Activated naive CD8-positive, alpha-beta T cell treated with anti-CD3 and anti-CD28 coated beads, Interleukin-2, amount 50 U/mL, for 24 hours (primary cell): ENCODE measurements at regions not wholly inside any gene's neighbourhood (a gene's known extent, or its start where the extent isn't known, plus 50 kb on each side); places are given as distances from the start of the nearest gene placed in this dataset.
"Not testable (repeated sequence)": the region's sequence is repeated elsewhere in the genome, so short reads cannot be mapped to it uniquely, and the experiment has no call there.

ENCODE experiments used
- ATAC-seq: fragments of 150-1000 bp; cut with Tn5 transposase; one replicate; pipeline ENCODE4 v1.10.0; 2021
- DNase-seq: peaks from one replicate; pipeline ENCODE4 v3.0.0; 2021
- H3K27ac Mint-ChIP-seq: one replicate; pipeline ENCODE4 v1.8.0; 2021; ENCODE audit warnings: mild to moderate bottlenecking, mixed read lengths
- H3K27me3 Mint-ChIP-seq: one replicate; pipeline ENCODE4 v1.8.0; 2021; ENCODE audit warnings: mixed read lengths
- H3K36me3 Mint-ChIP-seq: one replicate; pipeline ENCODE4 v1.8.0; 2021; ENCODE audit warnings: low read depth, mixed read lengths
- H3K4me1 Mint-ChIP-seq: one replicate; pipeline ENCODE4 v1.8.0; 2021; ENCODE audit warnings: mixed read lengths
- H3K4me3 Mint-ChIP-seq: one replicate; pipeline ENCODE4 v1.8.0; 2021; ENCODE audit warnings: mild to moderate bottlenecking, moderate library complexity, mixed read lengths
- H3K9me3 Mint-ChIP-seq: one replicate; pipeline ENCODE4 v1.8.0; 2021; ENCODE audit warnings: mixed read lengths

DNA sequence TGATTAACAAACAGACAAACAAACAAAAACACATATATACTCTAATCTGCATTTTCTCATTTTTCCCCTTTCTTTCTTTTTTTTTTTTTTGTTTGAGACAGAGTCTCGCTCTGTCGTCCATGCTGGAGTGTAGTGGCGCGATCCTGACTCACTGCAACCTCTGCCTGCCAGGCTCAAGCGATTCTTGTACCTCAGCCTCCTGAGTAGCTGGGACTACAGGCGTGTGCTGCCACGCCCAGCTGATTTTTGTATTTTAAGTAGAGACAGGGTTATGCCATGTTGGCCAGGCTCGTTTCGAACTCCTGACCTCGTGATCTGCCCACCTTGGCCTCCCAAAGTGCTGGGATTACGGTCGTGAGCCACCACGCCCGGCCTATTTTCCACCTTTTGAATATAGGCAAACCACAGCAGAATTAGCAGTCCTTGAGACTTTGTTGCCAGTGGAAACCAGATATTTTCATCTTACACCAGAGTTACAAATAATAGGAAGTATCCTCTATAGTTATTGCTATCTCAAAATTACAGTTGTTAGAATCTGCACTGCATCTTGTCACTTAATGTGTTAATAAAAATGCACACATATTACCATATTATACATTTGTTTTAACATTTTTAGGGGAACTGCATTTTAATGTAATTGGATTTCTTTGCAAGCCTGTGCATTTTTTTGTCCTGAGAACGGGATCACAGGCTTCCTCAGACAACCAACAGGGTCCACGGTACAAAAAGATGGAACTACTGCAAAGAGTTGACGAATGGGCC is 208.2 kb upstream of the ZNF217 start:
- no peaks in the 10 kb centered on the region for H3K4me1 Mint-ChIP-seq
- ATAC-seq (no peak), DNase-seq (no peak)
- no peaks in the 10 kb centered on the region for H3K9me3 Mint-ChIP-seq
- no peak overlapping the region for H3K4me3 Mint-ChIP-seq
- no peaks in the 10 kb centered on the region for H3K27me3 Mint-ChIP-seq
- H3K36me3 Mint-ChIP-seq = no peaks in the 10 kb centered on the region
- no peak overlapping the region for H3K27ac Mint-ChIP-seq

DNA sequence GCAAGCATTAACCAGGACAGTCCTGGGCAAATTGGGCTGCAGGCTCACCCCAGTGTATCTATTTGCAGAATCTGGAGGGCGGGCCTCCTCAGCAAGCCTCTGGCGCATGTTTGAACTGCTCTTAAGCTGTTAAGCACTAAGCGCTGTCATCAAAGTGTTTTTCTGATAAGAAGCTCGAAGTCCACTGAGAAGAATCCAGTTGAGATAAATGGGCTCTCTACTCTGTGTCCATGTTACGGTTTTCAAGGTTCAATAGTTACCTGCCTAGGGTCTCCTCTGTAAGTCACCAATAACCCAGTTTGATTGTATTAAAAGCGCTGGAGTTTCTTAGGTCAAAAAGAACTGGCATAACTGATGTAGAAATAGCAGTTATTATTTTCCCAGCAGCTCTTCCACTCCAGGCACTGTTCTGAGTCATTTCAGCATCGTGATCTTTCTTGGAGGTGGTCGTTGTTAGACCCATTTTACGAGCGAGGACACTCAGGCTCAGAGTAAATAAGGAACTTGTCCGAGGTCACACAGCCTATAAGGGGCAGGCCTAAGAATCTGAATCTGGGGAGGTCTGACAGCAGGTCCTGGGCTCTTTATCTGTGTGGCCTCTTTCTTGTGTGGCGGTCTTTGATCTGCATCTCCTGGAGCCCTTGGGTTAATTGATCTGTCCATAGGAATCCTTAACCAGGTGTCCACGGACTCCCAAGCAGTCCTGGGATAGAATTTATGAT is 207.4 kb upstream of the ZNF217 start:
- Mint-ChIP-seq H3K27me3 (no peaks in the 10 kb centered on the region), H3K9me3 (no peaks in the 10 kb centered on the region), H3K27ac (no peak overlapping the region), H3K36me3 (no peaks in the 10 kb centered on the region), H3K4me1 (no peaks in the 10 kb centered on the region), H3K4me3 (no peak overlapping the region)
- DNase-seq (no peak), ATAC-seq (no peak)

DNA sequence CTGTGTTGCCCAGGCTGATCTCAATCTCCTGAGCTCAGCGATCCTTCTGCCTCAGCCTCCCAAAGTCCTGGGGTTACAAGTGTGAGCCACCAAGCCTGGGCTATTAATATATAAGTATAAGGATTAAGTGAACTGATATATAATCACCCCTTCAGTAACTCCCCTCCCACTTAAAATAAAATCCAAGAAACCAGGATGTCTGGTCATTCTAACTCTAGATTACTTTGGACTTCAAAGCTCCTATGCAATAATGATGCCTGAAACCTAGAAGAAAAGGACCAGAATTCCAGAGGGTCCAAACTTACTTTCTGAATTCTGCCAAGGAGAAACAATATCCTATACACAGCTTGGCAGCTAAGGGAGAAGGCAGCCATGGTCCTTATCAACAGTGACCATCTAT is 206.8 kb upstream of the ZNF217 start:
- H3K27me3 Mint-ChIP-seq = no peaks in the 10 kb centered on the region
- H3K4me3 Mint-ChIP-seq = no peak overlapping the region
- H3K36me3 Mint-ChIP-seq = no peaks in the 10 kb centered on the region
- no peak for ATAC-seq
- no peaks in the 10 kb centered on the region for H3K4me1 Mint-ChIP-seq
- DNase-seq = no peak
- no peak overlapping the region for H3K27ac Mint-ChIP-seq
- H3K9me3 Mint-ChIP-seq = no peaks in the 10 kb centered on the region

- H3K27ac Mint-ChIP-seq = no peak overlapping the region
Measured at GRCh38 chr20:53797085-53797484, 203.4 kb upstream of the ZNF217 start.

DNA sequence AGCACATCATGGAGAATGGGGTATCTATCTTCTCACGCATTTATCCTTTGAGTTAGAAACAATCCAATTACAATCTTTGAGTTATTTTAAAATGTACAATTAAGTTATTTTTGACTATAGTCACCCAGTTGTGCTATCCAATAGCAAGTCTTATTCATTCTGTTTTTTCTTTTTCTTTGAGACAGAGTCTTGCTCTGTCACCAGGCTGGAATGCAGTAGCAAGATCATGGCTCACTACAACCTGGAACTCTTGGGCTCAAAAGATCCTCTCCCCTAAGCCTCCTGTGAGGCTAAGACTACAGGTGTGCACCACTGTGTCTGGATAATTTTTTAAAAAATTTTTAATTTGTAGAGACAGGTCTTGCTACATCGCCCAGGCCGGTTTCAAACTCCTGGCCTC is 201.5 kb upstream of the ZNF217 start:
- ATAC-seq (no peak), DNase-seq (no peak)
- no peaks in the 10 kb centered on the region for H3K36me3 Mint-ChIP-seq
- H3K27me3 Mint-ChIP-seq = no peaks in the 10 kb centered on the region
- no peak overlapping the region for H3K27ac Mint-ChIP-seq
- no peak overlapping the region for H3K4me3 Mint-ChIP-seq
- H3K9me3 Mint-ChIP-seq = no peaks in the 10 kb centered on the region
- H3K4me1 Mint-ChIP-seq = peaks cover 12% of the 10 kb centered on the region

More at GRCh38 chr20:53797085-53797484, 203.4 kb upstream of the ZNF217 start:
- DNase-seq (no peak), ATAC-seq (no peak)
- Mint-ChIP-seq H3K27me3 (no peaks in the 10 kb centered on the region), H3K4me1 (peaks cover 2% of the 10 kb centered on the region), H3K36me3 (no peaks in the 10 kb centered on the region), H3K4me3 (no peak overlapping the region), H3K9me3 (no peaks in the 10 kb centered on the region)

DNA sequence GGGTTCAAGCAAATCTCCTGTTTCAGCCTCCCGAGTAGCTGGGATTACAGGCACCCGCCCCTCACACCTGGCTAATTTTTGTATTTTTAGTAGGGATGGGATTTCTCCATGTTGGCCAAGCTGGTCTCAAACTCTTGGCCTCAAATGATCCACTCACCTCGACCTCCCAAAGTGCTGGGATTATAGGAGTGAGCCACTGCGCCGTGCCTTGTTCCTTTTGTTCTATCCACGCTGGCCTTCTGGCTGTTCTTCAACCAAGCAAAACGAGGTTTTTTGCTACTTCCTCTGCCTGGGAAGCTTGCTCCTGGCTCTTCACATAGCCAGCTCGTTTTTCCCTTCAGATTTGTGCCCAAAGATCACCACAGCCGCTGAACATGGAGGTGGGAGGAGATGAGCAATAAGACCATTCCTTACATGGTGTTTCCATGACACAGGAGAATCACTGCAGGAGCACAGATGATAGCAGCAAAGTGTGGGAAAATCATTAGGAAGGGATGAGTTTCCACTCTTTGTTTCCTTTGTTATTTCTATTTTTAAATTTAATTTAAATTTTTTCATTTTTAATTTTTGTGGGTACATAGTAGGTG is 201.0 kb upstream of the ZNF217 start:
- ATAC-seq = no peak
- Mint-ChIP-seq H3K27me3 (no peaks in the 10 kb centered on the region), H3K36me3 (no peaks in the 10 kb centered on the region), H3K27ac (no peak overlapping the region), H3K9me3 (no peaks in the 10 kb centered on the region), H3K4me1 (peaks cover 18% of the 10 kb centered on the region), H3K4me3 (no peak overlapping the region)
- DNase-seq = no peak

- H3K9me3 Mint-ChIP-seq = no peaks in the 10 kb centered on the region
- H3K36me3 Mint-ChIP-seq = no peaks in the 10 kb centered on the region
- H3K27me3 Mint-ChIP-seq = no peaks in the 10 kb centered on the region
- peaks cover 24% of the 10 kb centered on the region for H3K4me1 Mint-ChIP-seq
- no peak overlapping the region for H3K4me3 Mint-ChIP-seq
- ATAC-seq (no peak), DNase-seq (no peak)
- H3K27ac Mint-ChIP-seq = no peak overlapping the region
Measured at GRCh38 chr20:53793783-53794383, 200.2 kb upstream of the ZNF217 start.

DNA sequence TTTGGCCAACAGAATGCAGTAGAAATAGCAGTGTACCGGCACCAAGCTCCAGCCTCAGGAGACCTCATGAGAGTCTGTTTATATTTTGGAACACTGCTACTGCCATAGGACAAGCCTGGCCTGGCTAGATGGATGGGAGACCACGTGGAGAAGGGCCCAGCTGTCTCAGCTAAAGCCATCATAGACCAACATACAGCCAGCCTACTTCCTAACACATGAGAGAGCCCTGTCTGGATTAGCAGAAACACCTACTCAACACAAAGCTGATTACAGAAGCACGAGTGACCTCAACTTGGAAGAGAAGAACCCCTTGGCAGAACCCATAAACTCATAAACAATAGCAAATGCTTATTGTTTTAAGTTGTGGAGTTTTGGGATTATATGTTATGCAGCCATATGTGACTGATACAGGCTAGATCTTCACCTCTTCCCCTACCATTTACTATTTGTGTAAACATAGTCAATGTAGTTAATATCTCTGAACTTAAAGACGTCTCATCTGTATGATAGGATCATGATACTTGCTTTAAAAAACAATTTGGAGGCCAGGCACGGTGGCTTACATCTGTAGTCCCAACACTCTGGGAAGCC is 199.4 kb upstream of the ZNF217 start:
- H3K9me3 Mint-ChIP-seq = no peaks in the 10 kb centered on the region
- no peaks in the 10 kb centered on the region for H3K27me3 Mint-ChIP-seq
- ATAC-seq = no peak
- H3K4me3 Mint-ChIP-seq = no peak overlapping the region
- H3K36me3 Mint-ChIP-seq = no peaks in the 10 kb centered on the region
- H3K27ac Mint-ChIP-seq = no peak overlapping the region
- no peak for DNase-seq
- H3K4me1 Mint-ChIP-seq = peaks cover 24% of the 10 kb centered on the region

- Mint-ChIP-seq H3K4me3 (no peak overlapping the region), H3K4me1 (peaks cover 37% of the 10 kb centered on the region), H3K36me3 (no peaks in the 10 kb centered on the region), H3K27ac (peak overlapping the region; percentile 22), H3K27me3 (no peaks in the 10 kb centered on the region), H3K9me3 (no peaks in the 10 kb centered on the region)
- ATAC-seq (peak; percentile 94), DNase-seq (no peak)
Measured at GRCh38 chr20:53789989-53790675, 196.5 kb upstream of the ZNF217 start.

- no peaks in the 10 kb centered on the region for H3K27me3 Mint-ChIP-seq
- H3K4me3 Mint-ChIP-seq = no peak overlapping the region
- H3K4me1 Mint-ChIP-seq = peaks cover 35% of the 10 kb centered on the region
- no peak overlapping the region for H3K27ac Mint-ChIP-seq
- DNase-seq = no peak
- no peaks in the 10 kb centered on the region for H3K36me3 Mint-ChIP-seq
- no peak for ATAC-seq
- H3K9me3 Mint-ChIP-seq = no peaks in the 10 kb centered on the region
Measured at GRCh38 chr20:53788253-53789022, 194.8 kb upstream of the ZNF217 start.

GRCh38 chr20:53787491-53787931 is 193.9 kb upstream of the ZNF217 start:
- H3K27ac Mint-ChIP-seq, H3K36me3 Mint-ChIP-seq, DNase-seq, ATAC-seq, H3K27me3 Mint-ChIP-seq, H3K4me3 Mint-ChIP-seq, H3K9me3 Mint-ChIP-seq: not testable (repeated sequence)
- peaks cover 35% of the 10 kb centered on the region for H3K4me1 Mint-ChIP-seq

DNA sequence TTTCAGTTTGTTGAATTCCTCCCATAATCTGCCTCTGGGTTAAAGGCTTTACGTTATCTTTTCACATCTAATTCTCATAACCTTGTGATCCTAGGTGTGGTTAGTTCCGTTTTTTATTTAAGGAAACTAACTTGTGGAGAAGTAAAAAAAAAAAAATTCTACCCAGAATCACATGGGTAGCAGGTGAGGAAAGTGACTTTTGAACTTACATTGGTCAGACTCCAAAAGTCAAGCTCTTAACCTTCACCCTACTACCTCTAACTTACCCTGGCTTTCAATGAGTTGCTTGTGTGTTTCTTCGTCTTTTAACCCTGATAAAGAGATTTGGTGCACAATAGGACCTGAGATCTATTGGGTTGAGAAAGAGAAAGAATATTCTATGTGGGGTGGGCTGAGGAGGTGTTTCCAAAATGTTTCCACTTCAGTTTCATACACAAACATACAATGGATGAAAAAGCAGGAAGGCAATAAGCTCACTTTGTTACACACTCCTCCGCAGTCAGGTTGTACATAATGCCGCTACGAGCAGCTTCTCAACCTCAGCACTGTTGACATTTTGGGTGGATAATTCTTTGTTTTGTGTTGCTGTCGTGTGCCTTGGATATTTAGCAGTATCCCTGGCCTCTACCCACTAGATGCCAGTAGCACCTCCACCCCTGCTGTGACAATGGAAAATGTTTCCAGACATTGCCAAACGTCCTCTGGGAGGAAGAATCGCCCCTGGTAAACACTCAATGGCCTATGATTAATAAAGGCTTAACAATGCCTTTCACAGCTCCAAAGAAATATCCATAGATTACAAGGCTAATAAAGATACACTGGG is 193.0 kb upstream of the ZNF217 start:
- peaks cover 35% of the 10 kb centered on the region for H3K4me1 Mint-ChIP-seq
- DNase-seq (no peak), ATAC-seq (no peak)
- H3K36me3 Mint-ChIP-seq = no peaks in the 10 kb centered on the region
- H3K4me3 Mint-ChIP-seq = no peak overlapping the region
- no peaks in the 10 kb centered on the region for H3K27me3 Mint-ChIP-seq
- H3K9me3 Mint-ChIP-seq = no peaks in the 10 kb centered on the region
- no peak overlapping the region for H3K27ac Mint-ChIP-seq

DNA sequence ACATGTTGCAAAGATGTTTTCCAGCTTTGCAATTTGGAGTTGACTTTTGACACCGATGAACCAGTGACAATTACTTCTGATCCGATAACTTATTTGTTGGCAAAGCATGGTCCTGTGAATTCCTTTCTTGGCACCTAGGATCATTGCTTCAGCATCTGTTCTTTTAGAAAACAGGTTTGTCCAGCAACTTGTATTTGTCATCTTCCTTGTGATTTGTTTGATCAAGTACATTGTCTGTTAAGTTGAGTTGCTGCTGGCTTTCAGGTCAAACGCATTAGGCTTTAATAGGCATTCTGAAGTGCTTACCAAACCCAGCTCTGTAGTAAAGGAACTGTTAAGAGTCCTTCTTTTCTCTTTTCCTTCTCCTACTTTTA is 192.4 kb upstream of the ZNF217 start:
- peaks cover 34% of the 10 kb centered on the region for H3K4me1 Mint-ChIP-seq
- no peak for DNase-seq
- H3K27me3 Mint-ChIP-seq = no peaks in the 10 kb centered on the region
- no peaks in the 10 kb centered on the region for H3K36me3 Mint-ChIP-seq
- no peak for ATAC-seq
- no peaks in the 10 kb centered on the region for H3K9me3 Mint-ChIP-seq
- H3K4me3 Mint-ChIP-seq = no peak overlapping the region
- no peak overlapping the region for H3K27ac Mint-ChIP-seq
